PC-9 (cell line): ENCODE measurements at regions not wholly inside any gene's neighbourhood (a gene's known extent, or its start where the extent isn't known, plus 50 kb on each side); places are given as distances from the start of the nearest gene placed in this dataset.

Experiments
- CTCF ChIP-seq: fragments of 200-600 bp; sonication (generic); conservative IDR thresholded peaks from 2 replicates; pipeline ENCODE4 v1.6.1; 2017; ENCODE audit warnings: mixed run types, antibody characterized with exemption, mild to moderate bottlenecking, moderate library complexity
- EZH2 ChIP-seq: fragments of 200-600 bp; sonication (generic); IDR thresholded peaks from 2 replicates; pipeline ENCODE4 v1.8.0; 2017; ENCODE audit warnings: antibody characterized with exemption, low read depth

GRCh38 chr16:49084628-49085390 lies 196.8 kb downstream of the CBLN1 start:
- TF ChIP-seq EZH2 = no peak
- TF ChIP-seq CTCF = no peak
